Esophagus squamous epithelium (tissue), 4 donors: ENCODE measurements at regions not wholly inside any gene's neighbourhood (a gene's known extent, or its start where the extent isn't known, plus 50 kb on each side); places are given as distances from the start of the nearest gene placed in this dataset.

Experiments
- CTCF ChIP-seq, 6 experiments: fragments of 450-650 bp in 4 of 6; fragments of 200-600 bp in 2 of 6; sonication (generic) in 2 of 6; IDR thresholded peaks; one replicate each; pipeline ENCODE4 v1.5.1; 2016 to 2019; ENCODE audit warnings: antibody characterized with exemption in 6 of 6, mild to moderate bottlenecking in 4 of 6, moderate library complexity in 4 of 6
- POLR2A ChIP-seq, 4 donors: fragments of 450-650 bp; IDR thresholded peaks; one replicate each; pipeline ENCODE4 v1.6.1; 2017; ENCODE audit warnings: antibody characterized with exemption in 4 of 4, mild to moderate bottlenecking in 4 of 4, moderate library complexity in 3 of 4

GRCh38 chr4:58617226-58617625 is 1507.0 kb upstream of the IGFBP7 start:
- no peak for TF ChIP-seq CTCF (IDR thresholded peaks at IDR 0.05)
- TF ChIP-seq POLR2A (IDR thresholded peaks at IDR 0.05) = no peak
